ENCODE measurements at regions not wholly inside any gene's neighbourhood (a gene's known extent, or its start where the extent isn't known, plus 50 kb on each side); places are given as distances from the start of the nearest gene placed in this dataset.

- TF ChIP-seq POLR2AphosphoS5 (IDR thresholded peaks at IDR 0.05; ENCODE audit: low read depth, low read length): no peak
- TF ChIP-seq GABPA (IDR thresholded peaks at IDR 0.05; ENCODE audit: borderline replicate concordance, insufficient read depth, low read length): no peak
- no peak for TF ChIP-seq POLR2A (IDR thresholded peaks at IDR 0.05; ENCODE audit: control extremely low read depth in 1 of 2, low read depth in 2 of 2, low read length in 2 of 2)
- no peak for TF ChIP-seq CTCF (IDR thresholded peaks at IDR 0.05; ENCODE audit: control extremely low read depth in 1 of 3, insufficient read depth in 1 of 3, low read depth in 1 of 3, low read length in 3 of 3)
These were observed 877.7 kb downstream of the MRPL39 start for GRCh38 chr21:24729568-24729967.
